ENCODE measurements at regions not wholly inside any gene's neighbourhood (a gene's known extent, or its start where the extent isn't known, plus 50 kb on each side); places are given as distances from the start of the nearest gene placed in this dataset.
A peak's percentile ranks its signal among the peaks of the same experiment; 100 is the strongest.

- H3K4me3 ChIP-seq (replicated peaks; ENCODE audit: low read depth, low read length) = no peak overlapping the region
- TF ChIP-seq CTCF (IDR thresholded peaks at IDR 0.05; ENCODE audit: low read length, missing control alignments) = no peak
- DNase-seq (ENCODE audit: low read depth) = no peak
Measured at GRCh38 chr2:14459786-14460325, 172.7 kb upstream of the LRATD1 start.

- no peak for DNase-seq (ENCODE audit: low read depth)
- TF ChIP-seq CTCF (IDR thresholded peaks at IDR 0.05; ENCODE audit: low read length, missing control alignments) = no peak
- no peak overlapping the region for H3K4me3 ChIP-seq (replicated peaks; ENCODE audit: low read depth, low read length)
Measured at GRCh38 chr2:14475994-14476393, 156.5 kb upstream of the LRATD1 start.

GRCh38 chr2:14479486-14479885, 153.0 kb upstream of the LRATD1 start:
- no peak for DNase-seq (ENCODE audit: low read depth)

GRCh38 chr2:14480120-14480519, 152.4 kb upstream of the LRATD1 start:
- TF ChIP-seq CTCF (IDR thresholded peaks at IDR 0.05; ENCODE audit: low read length, missing control alignments) = no peak
- no peak for DNase-seq (ENCODE audit: low read depth)
- no peak overlapping the region for H3K4me3 ChIP-seq (replicated peaks; ENCODE audit: low read depth, low read length)

More at GRCh38 chr2:14479486-14479885, 153.0 kb upstream of the LRATD1 start:
- no peak for TF ChIP-seq CTCF (IDR thresholded peaks at IDR 0.05; ENCODE audit: low read length, missing control alignments)
- H3K4me3 ChIP-seq (replicated peaks; ENCODE audit: low read depth, low read length) = no peak overlapping the region

GRCh38 chr2:14480906-14481305, 151.6 kb upstream of the LRATD1 start:
- no peak overlapping the region for H3K4me3 ChIP-seq (replicated peaks; ENCODE audit: low read depth, low read length)
- no peak for TF ChIP-seq CTCF (IDR thresholded peaks at IDR 0.05; ENCODE audit: low read length, missing control alignments)
- no peak for DNase-seq (ENCODE audit: low read depth)

- DNase-seq (ENCODE audit: low read depth) = peak; percentile 16
- H3K4me3 ChIP-seq (replicated peaks; ENCODE audit: low read depth, low read length) = no peak overlapping the region
- no peak for TF ChIP-seq CTCF (IDR thresholded peaks at IDR 0.05; ENCODE audit: low read length, missing control alignments)
Measured at GRCh38 chr2:14492920-14493503, 139.5 kb upstream of the LRATD1 start.

- DNase-seq (ENCODE audit: low read depth) = no peak
- TF ChIP-seq CTCF (IDR thresholded peaks at IDR 0.05; ENCODE audit: low read length, missing control alignments) = no peak
- H3K4me3 ChIP-seq (replicated peaks; ENCODE audit: low read depth, low read length) = no peak overlapping the region
Measured at GRCh38 chr2:14494759-14495158, 137.8 kb upstream of the LRATD1 start.
